HEK293 (cell line): ENCODE measurements at regions not wholly inside any gene's neighbourhood (a gene's known extent, or its start where the extent isn't known, plus 50 kb on each side); places are given as distances from the start of the nearest gene placed in this dataset.

Source experiments
- CTCF ChIP-seq: fragments of 450-650 bp; formaldehyde crosslinking; IDR thresholded peaks from 2 replicates; pipeline ENCODE4 v1.5.1; 2016; ENCODE audit warnings: missing biosample characterization, missing genetic modification characterization
- RBAK ChIP-seq: fragments of 450-650 bp; formaldehyde crosslinking; IDR thresholded peaks from 2 replicates; pipeline ENCODE4 v1.5.1; 2016; ENCODE audit warnings: missing biosample characterization, missing genetic modification characterization
- TCF7L2 ChIP-seq: IDR thresholded peaks from 2 replicates; pipeline ENCODE4 v1.6.1; 2011; ENCODE audit warnings: low read depth, mild to moderate bottlenecking, inconsistent platforms, low read length, moderate library complexity, borderline replicate concordance
- ZBTB10 ChIP-seq: fragments of 450-650 bp; formaldehyde crosslinking; IDR thresholded peaks from 2 replicates; pipeline ENCODE4 v1.5.1; 2016; ENCODE audit warnings: missing biosample characterization, missing genetic modification characterization
- ZEB2 ChIP-seq: fragments of 450-650 bp; formaldehyde crosslinking; IDR thresholded peaks from 2 replicates; pipeline ENCODE4 v1.5.1; 2016; ENCODE audit warnings: missing biosample characterization, missing genetic modification characterization
- ZNF239 ChIP-seq: fragments of 450-650 bp; formaldehyde crosslinking; IDR thresholded peaks from 2 replicates; pipeline ENCODE4 v1.5.1; 2016; ENCODE audit warnings: missing biosample characterization, missing genetic modification characterization
- ZNF280D ChIP-seq: fragments of 450-650 bp; formaldehyde crosslinking; IDR thresholded peaks from 2 replicates; pipeline ENCODE4 v1.5.1; 2016; ENCODE audit warnings: missing biosample characterization, missing genetic modification characterization
- ZNF311 ChIP-seq: fragments of 450-650 bp; formaldehyde crosslinking; IDR thresholded peaks from 2 replicates; pipeline ENCODE4 v1.5.1; 2017; ENCODE audit warnings: missing biosample characterization, missing genetic modification characterization, borderline replicate concordance
- ZNF529 ChIP-seq: fragments of 450-650 bp; formaldehyde crosslinking; IDR thresholded peaks from 2 replicates; pipeline ENCODE4 v1.5.1; 2017; ENCODE audit warnings: missing genetic modification characterization, missing biosample characterization; ENCODE audit not compliant: insufficient replicate concordance
- ZNF558 ChIP-seq: fragments of 450-650 bp; formaldehyde crosslinking; IDR thresholded peaks from 2 replicates; pipeline ENCODE4 v1.5.1; 2016; ENCODE audit warnings: missing biosample characterization, missing genetic modification characterization
- ZNF624 ChIP-seq: fragments of 450-650 bp; formaldehyde crosslinking; IDR thresholded peaks from 2 replicates; pipeline ENCODE4 v1.5.1; 2017; ENCODE audit warnings: missing biosample characterization, missing genetic modification characterization
- ZXDB ChIP-seq: fragments of 450-650 bp; formaldehyde crosslinking; IDR thresholded peaks from 2 replicates; pipeline ENCODE4 v1.5.1; 2016; ENCODE audit warnings: missing biosample characterization, missing genetic modification characterization

GRCh38 chr6:156575361-156575760 is 201.8 kb upstream of the ARID1B start:
- TF ChIP-seq CTCF (tag by site-specific recombination) = no peak
- TF ChIP-seq RBAK (tag by site-specific recombination) = no peak
- TF ChIP-seq ZEB2 (tag by site-specific recombination) = no peak
- no peak for TF ChIP-seq TCF7L2
- no peak for TF ChIP-seq ZNF558 (tag by site-specific recombination)
- no peak for TF ChIP-seq ZNF311 (tag by site-specific recombination)
- TF ChIP-seq ZNF529 (tag by site-specific recombination) = no peak
- no peak for TF ChIP-seq ZBTB10 (tag by site-specific recombination)
- TF ChIP-seq ZXDB (tag by site-specific recombination) = no peak
- TF ChIP-seq ZNF239 = no peak
- no peak for TF ChIP-seq ZNF624
- no peak for TF ChIP-seq ZNF280D (tag by site-specific recombination)
